ENCODE measurements at regions not wholly inside any gene's neighbourhood (a gene's known extent, or its start where the extent isn't known, plus 50 kb on each side); places are given as distances from the start of the nearest gene placed in this dataset.

- Histone ChIP-seq H3K9me2 (replicated peaks; ENCODE audit: insufficient read depth, low read length) (no peaks in the 10 kb centered on the region), H3K36me3 (ENCODE audit: low read length) (peaks cover 3% of the 10 kb centered on the region; the same call in 1 of the 2 replicates), H3K27me3 (ENCODE audit: low read length) (no peaks in the 10 kb centered on the region), H2AFZ (ENCODE audit: low read depth, low read length, severe bottlenecking) (no peak overlapping the region), H3K4me2 (ENCODE audit: low read depth, low read length, poor library complexity, severe bottlenecking) (no peak overlapping the region), H3K4me3 (ENCODE audit: insufficient read depth, low read length, poor library complexity, severe bottlenecking) (no peak overlapping the region), H3K27ac (ENCODE audit: low read depth, low read length) (no peak overlapping the region), H3F3A (ENCODE audit: insufficient read depth) (0 out of 2 replicates have a peak, but pooled peaks cover 8% of the 10 kb centered on the region), H3K79me2 (ENCODE audit: insufficient read depth, low read length) (no peaks in the 10 kb centered on the region), H3K9me3 (ENCODE audit: insufficient read depth, low read length) (peaks cover 8% of the 10 kb centered on the region; the same call in 1 of the 2 replicates), H4K20me1 (ENCODE audit: low read depth, low read length) (no peaks in the 10 kb centered on the region), H3K9ac (ENCODE audit: low read length) (no peak overlapping the region)
- no peak for TF ChIP-seq EZH2phosphoT487 (conservative IDR thresholded peaks at IDR 0.05; ENCODE audit: low read length)
- no peak for TF ChIP-seq CTCF (IDR thresholded peaks at IDR 0.05; ENCODE audit: insufficient read depth, low read length, poor library complexity, severe bottlenecking)
Observed at GRCh38 chr17:77872714-77873499, 85.6 kb upstream of the TNRC6C start.

GRCh38 chr17:77873500-77874302, 84.8 kb upstream of the TNRC6C start:
- Histone ChIP-seq H3K79me2 (ENCODE audit: insufficient read depth, low read length) (no peaks in the 10 kb centered on the region), H3K4me3 (ENCODE audit: insufficient read depth, low read length, poor library complexity, severe bottlenecking) (no peak overlapping the region), H3F3A (ENCODE audit: insufficient read depth) (0 out of 2 replicates have a peak, but pooled peaks cover 8% of the 10 kb centered on the region), H3K27me3 (ENCODE audit: low read length) (no peaks in the 10 kb centered on the region), H3K27ac (ENCODE audit: low read depth, low read length) (no peak overlapping the region), H3K36me3 (ENCODE audit: low read length) (peaks cover 3% of the 10 kb centered on the region; the same call in 1 of the 2 replicates), H4K20me1 (ENCODE audit: low read depth, low read length) (no peaks in the 10 kb centered on the region), H3K9me2 (replicated peaks; ENCODE audit: insufficient read depth, low read length) (no peaks in the 10 kb centered on the region), H3K9me3 (ENCODE audit: insufficient read depth, low read length) (peaks cover 8% of the 10 kb centered on the region; the same call in 1 of the 2 replicates), H3K4me2 (ENCODE audit: low read depth, low read length, poor library complexity, severe bottlenecking) (no peak overlapping the region), H3K9ac (ENCODE audit: low read length) (no peak overlapping the region), H2AFZ (ENCODE audit: low read depth, low read length, severe bottlenecking) (no peak overlapping the region)
- TF ChIP-seq CTCF (IDR thresholded peaks at IDR 0.05; ENCODE audit: insufficient read depth, low read length, poor library complexity, severe bottlenecking) (no peak), EZH2phosphoT487 (conservative IDR thresholded peaks at IDR 0.05; ENCODE audit: low read length) (no peak)

- no peak overlapping the region for H2AFZ ChIP-seq (ENCODE audit: low read depth, low read length, severe bottlenecking)
Observed at GRCh38 chr17:77874303-77875050, 84.0 kb upstream of the TNRC6C start.

More at GRCh38 chr17:77874303-77875050, 84.0 kb upstream of the TNRC6C start:
- Histone ChIP-seq H3K4me2 (ENCODE audit: low read depth, low read length, poor library complexity, severe bottlenecking) (no peak overlapping the region), H3K36me3 (ENCODE audit: low read length) (peaks cover 3% of the 10 kb centered on the region; the same call in 1 of the 2 replicates), H3K27ac (ENCODE audit: low read depth, low read length) (no peak overlapping the region), H3K9me3 (ENCODE audit: insufficient read depth, low read length) (peaks cover 8% of the 10 kb centered on the region; the same call in 1 of the 2 replicates), H3F3A (ENCODE audit: insufficient read depth) (0 out of 2 replicates have a peak, but pooled peaks cover 3% of the 10 kb centered on the region), H4K20me1 (ENCODE audit: low read depth, low read length) (no peaks in the 10 kb centered on the region), H3K9ac (ENCODE audit: low read length) (no peak overlapping the region), H3K27me3 (ENCODE audit: low read length) (no peaks in the 10 kb centered on the region), H3K4me3 (ENCODE audit: insufficient read depth, low read length, poor library complexity, severe bottlenecking) (no peak overlapping the region), H3K9me2 (replicated peaks; ENCODE audit: insufficient read depth, low read length) (no peaks in the 10 kb centered on the region), H3K79me2 (ENCODE audit: insufficient read depth, low read length) (no peaks in the 10 kb centered on the region)
- TF ChIP-seq EZH2phosphoT487 (conservative IDR thresholded peaks at IDR 0.05; ENCODE audit: low read length) (no peak), CTCF (IDR thresholded peaks at IDR 0.05; ENCODE audit: insufficient read depth, low read length, poor library complexity, severe bottlenecking) (no peak)
